ENCODE measurements at regions not wholly inside any gene's neighbourhood (a gene's known extent, or its start where the extent isn't known, plus 50 kb on each side); places are given as distances from the start of the nearest gene placed in this dataset.

DNA sequence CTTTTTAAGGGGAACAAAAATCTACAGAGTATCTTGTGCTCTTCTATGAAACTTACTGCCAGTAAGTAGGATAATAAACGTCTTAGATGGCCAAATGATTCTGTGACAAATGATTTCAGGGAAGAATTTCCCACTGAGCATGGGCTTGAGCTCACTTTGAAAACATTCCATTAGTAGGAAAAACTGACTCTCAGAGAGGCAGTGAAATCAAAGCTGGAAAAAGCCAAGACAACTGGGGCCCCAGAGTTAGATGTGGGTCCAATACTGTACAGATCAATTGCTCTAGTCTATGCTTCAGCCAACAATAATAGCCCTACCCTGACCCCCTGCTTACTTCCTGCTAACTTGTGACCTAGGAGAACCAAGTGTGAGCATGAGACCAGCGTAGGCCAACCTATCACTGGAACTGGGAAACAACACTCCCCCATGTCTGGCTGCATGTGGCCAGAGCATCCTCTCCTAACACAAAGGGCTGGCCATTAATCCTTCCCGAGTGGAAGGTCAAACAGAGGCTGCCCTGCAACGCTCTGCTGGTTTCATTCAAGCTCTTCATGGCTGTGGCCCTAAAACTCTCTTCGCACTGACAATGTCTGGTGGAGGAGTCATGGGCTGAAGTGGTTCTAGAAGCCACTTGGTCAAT, 68.8 kb downstream of the FOXB1 start:
- no peak for DNase-seq
- Histone ChIP-seq H3K9ac (ENCODE audit: low read length) (no peak overlapping the region), H3K27ac (ENCODE audit: low read length) (no peak overlapping the region), H3K9me3 (ENCODE audit: low read length) (no peaks in the 10 kb centered on the region), H3K4me3 (ENCODE audit: low read length) (no peak overlapping the region), H3K4me1 (ENCODE audit: insufficient read depth, low read length) (peaks cover 21% of the 10 kb centered on the region), H3K27me3 (ENCODE audit: low read length) (no peaks in the 10 kb centered on the region), H3F3A (ENCODE audit: low read length, unreplicated experiment) (no peaks in the 10 kb centered on the region), H3K79me2 (ENCODE audit: low read length) (no peaks in the 10 kb centered on the region), H3K4me2 (ENCODE audit: low read length) (no peak overlapping the region), H4K20me1 (ENCODE audit: low read length) (no peaks in the 10 kb centered on the region), H2AFZ (ENCODE audit: low read length) (no peak overlapping the region), H3K36me3 (ENCODE audit: low read depth, low read length) (no peaks in the 10 kb centered on the region), H3K9me2 (replicated peaks; ENCODE audit: low read length) (no peaks in the 10 kb centered on the region)
- no peak for ATAC-seq
- TF ChIP-seq, protein P1, sequence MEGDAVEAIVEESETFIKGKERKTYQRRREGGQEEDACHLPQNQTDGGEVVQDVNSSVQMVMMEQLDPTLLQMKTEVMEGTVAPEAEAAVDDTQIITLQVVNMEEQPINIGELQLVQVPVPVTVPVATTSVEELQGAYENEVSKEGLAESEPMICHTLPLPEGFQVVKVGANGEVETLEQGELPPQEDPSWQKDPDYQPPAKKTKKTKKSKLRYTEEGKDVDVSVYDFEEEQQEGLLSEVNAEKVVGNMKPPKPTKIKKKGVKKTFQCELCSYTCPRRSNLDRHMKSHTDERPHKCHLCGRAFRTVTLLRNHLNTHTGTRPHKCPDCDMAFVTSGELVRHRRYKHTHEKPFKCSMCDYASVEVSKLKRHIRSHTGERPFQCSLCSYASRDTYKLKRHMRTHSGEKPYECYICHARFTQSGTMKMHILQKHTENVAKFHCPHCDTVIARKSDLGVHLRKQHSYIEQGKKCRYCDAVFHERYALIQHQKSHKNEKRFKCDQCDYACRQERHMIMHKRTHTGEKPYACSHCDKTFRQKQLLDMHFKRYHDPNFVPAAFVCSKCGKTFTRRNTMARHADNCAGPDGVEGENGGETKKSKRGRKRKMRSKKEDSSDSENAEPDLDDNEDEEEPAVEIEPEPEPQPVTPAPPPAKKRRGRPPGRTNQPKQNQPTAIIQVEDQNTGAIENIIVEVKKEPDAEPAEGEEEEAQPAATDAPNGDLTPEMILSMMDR (conservative IDR thresholded peaks at IDR 0.05; ENCODE audit: low read depth, low read length): no peak
- TF ChIP-seq EZH2phosphoT487 (IDR thresholded peaks at IDR 0.05; ENCODE audit: borderline replicate concordance, low read length) (no peak), EZH2 (IDR thresholded peaks at IDR 0.05; ENCODE audit: low read length, unreplicated experiment) (no peak)
- no TSS peak for BruUV-seq (replicated peaks)
- POLR2A ChIA-PET (ENCODE audit: unreplicated experiment): interaction anchor here (0.5 kb wide), 1 partner anchor 191 kb away, joined by 3 read pairs; no protein-coding TSS in a partner anchor
- intact Hi-C loops (cut with micrococcal nuclease): loop anchor here (5.0 to 10.0 kb wide), 2 partner anchors 44 to 58 kb away; no protein-coding TSS in a partner anchor
- CTCF ChIA-PET: no interaction called here

- intact Hi-C loops (cut with micrococcal nuclease): loop anchor here (5.0 to 10.0 kb wide), 2 partner anchors 44 to 59 kb away; no protein-coding TSS in a partner anchor
- Histone ChIP-seq H3K9me2 (replicated peaks; ENCODE audit: low read length) (no peaks in the 10 kb centered on the region), H3F3A (ENCODE audit: low read length, unreplicated experiment) (no peaks in the 10 kb centered on the region), H3K4me3 (ENCODE audit: low read length) (no peak overlapping the region), H3K9ac (ENCODE audit: low read length) (no peak overlapping the region), H3K36me3 (ENCODE audit: low read depth, low read length) (no peaks in the 10 kb centered on the region), H3K27me3 (ENCODE audit: low read length) (no peaks in the 10 kb centered on the region), H2AFZ (ENCODE audit: low read length) (no peak overlapping the region), H3K27ac (ENCODE audit: low read length) (no peak overlapping the region), H3K9me3 (ENCODE audit: low read length) (no peaks in the 10 kb centered on the region), H3K4me1 (ENCODE audit: insufficient read depth, low read length) (peaks cover 21% of the 10 kb centered on the region), H3K4me2 (ENCODE audit: low read length) (no peak overlapping the region), H3K79me2 (ENCODE audit: low read length) (no peaks in the 10 kb centered on the region), H4K20me1 (ENCODE audit: low read length) (no peaks in the 10 kb centered on the region)
- ChIA-PET CTCF (no interaction called here), POLR2A (ENCODE audit: unreplicated experiment) (no interaction called here)
- ATAC-seq: no peak
- TF ChIP-seq, protein P1 (conservative IDR thresholded peaks at IDR 0.05; ENCODE audit: low read depth, low read length): no peak
- TF ChIP-seq EZH2 (IDR thresholded peaks at IDR 0.05; ENCODE audit: low read length, unreplicated experiment) (no peak), EZH2phosphoT487 (IDR thresholded peaks at IDR 0.05; ENCODE audit: borderline replicate concordance, low read length) (no peak)
- BruUV-seq (replicated peaks): no TSS peak
- DNase-seq: no peak
These were observed 69.3 kb downstream of the FOXB1 start for GRCh38 chr15:60073466-60073840.

DNA sequence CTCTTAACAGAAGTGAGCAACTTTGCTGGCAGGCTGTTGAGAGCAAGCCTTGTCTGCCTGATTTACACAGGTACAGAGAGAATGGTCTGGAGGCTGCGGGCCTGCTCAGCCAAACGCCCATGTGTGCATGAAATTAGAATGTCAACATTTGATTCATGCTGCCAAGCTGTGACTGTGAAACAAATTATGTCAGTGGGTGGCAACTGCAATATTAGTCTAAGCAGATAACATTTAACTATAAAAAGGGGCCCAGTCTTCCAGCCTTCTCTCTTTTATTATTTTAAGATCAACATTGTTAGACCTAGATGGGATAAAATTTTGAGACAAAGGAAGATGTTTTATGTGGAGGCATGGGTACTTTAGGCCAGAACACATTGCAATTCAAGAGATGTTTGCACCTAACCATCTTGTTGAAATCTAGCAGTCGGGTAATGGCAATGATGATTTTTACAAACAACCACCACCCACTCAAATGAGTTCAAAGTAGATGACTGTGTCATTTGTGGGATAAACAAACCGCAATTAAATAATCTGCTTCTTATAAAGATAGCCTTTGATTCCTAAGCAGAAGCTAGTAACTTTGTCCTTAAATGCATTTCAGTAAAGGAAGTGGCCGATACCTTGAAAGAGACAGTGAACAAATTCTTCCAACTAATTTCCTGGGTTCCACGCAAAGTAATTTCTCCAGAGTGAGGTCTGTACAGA, 70.2 kb downstream of the FOXB1 start:
- ChIA-PET CTCF (no interaction called here), POLR2A (ENCODE audit: unreplicated experiment) (no interaction called here)
- H2AFZ ChIP-seq (ENCODE audit: low read length): no peak overlapping the region
- H3K9ac ChIP-seq (ENCODE audit: low read length): no peak overlapping the region
- no peaks in the 10 kb centered on the region for H3K36me3 ChIP-seq (ENCODE audit: low read depth, low read length)
- H3K4me3 ChIP-seq (ENCODE audit: low read length): no peak overlapping the region
- H3K4me1 ChIP-seq (ENCODE audit: insufficient read depth, low read length): peaks cover 21% of the 10 kb centered on the region
- DNase-seq (peak; percentile 63), ATAC-seq (peak; percentile 88)
- H3F3A ChIP-seq (ENCODE audit: low read length, unreplicated experiment): no peaks in the 10 kb centered on the region
- no peaks in the 10 kb centered on the region for H3K9me2 ChIP-seq (replicated peaks; ENCODE audit: low read length)
- peak overlapping the region; percentile 29; the same call in 1 of the 2 replicates for H3K4me2 ChIP-seq (ENCODE audit: low read length)
- intact Hi-C loops (cut with micrococcal nuclease): loop anchor here (5.0 to 10.0 kb wide), 2 partner anchors 43 to 60 kb away; no protein-coding TSS in a partner anchor
- no peak overlapping the region for H3K27ac ChIP-seq (ENCODE audit: low read length)
- BruUV-seq (replicated peaks): no TSS peak
- no peaks in the 10 kb centered on the region for H4K20me1 ChIP-seq (ENCODE audit: low read length)
- H3K9me3 ChIP-seq (ENCODE audit: low read length): no peaks in the 10 kb centered on the region
- no peaks in the 10 kb centered on the region for H3K27me3 ChIP-seq (ENCODE audit: low read length)
- TF ChIP-seq EZH2 (IDR thresholded peaks at IDR 0.05; ENCODE audit: low read length, unreplicated experiment) (no peak), EZH2phosphoT487 (IDR thresholded peaks at IDR 0.05; ENCODE audit: borderline replicate concordance, low read length) (no peak)
- TF ChIP-seq, protein P1 (conservative IDR thresholded peaks at IDR 0.05; ENCODE audit: low read depth, low read length): no peak
- no peaks in the 10 kb centered on the region for H3K79me2 ChIP-seq (ENCODE audit: low read length)

Data from PC-3 (cell line).